T-helper 17 cell (primary cell): ENCODE measurements at regions not wholly inside any gene's neighbourhood (a gene's known extent, or its start where the extent isn't known, plus 50 kb on each side); places are given as distances from the start of the nearest gene placed in this dataset.
"Not testable (repeated sequence)": the region's sequence is repeated elsewhere in the genome, so short reads cannot be mapped to it uniquely, and the experiment has no call there.

Experiments
- ATAC-seq: fragments of 150-1000 bp; cut with Tn5 transposase; 2 replicates; pipeline ENCODE4 v1.10.0; 2021; ENCODE audit warnings: mild to moderate bottlenecking, moderate library complexity
- DNase-seq, 3 donors: peaks; one replicate each; pipeline versions ENCODE4 v3.0.0 to v3.0.0-alpha.2; 2020 to 2021
- H3K9me3 ChIP-seq: one replicate; pipeline ENCODE4 v1.7.0; 2013; ENCODE audit warnings: low read length, mild to moderate bottlenecking; ENCODE audit not compliant: control insufficient read depth, poor library complexity, severe bottlenecking
- H3K27ac Mint-ChIP-seq: one replicate; pipeline ENCODE4 v1.8.0; 2022; ENCODE audit warnings: mild to moderate bottlenecking, moderate library complexity, mixed read lengths
- H3K27me3 Mint-ChIP-seq: one replicate; pipeline ENCODE4 v1.8.0; 2022; ENCODE audit warnings: mixed read lengths
- H3K36me3 Mint-ChIP-seq: one replicate; pipeline ENCODE4 v1.8.0; 2022; ENCODE audit warnings: low read depth, mixed read lengths
- H3K4me1 Mint-ChIP-seq: one replicate; pipeline ENCODE4 v1.8.0; 2022; ENCODE audit warnings: mild to moderate bottlenecking, mixed read lengths
- H3K4me3 Mint-ChIP-seq: one replicate; pipeline ENCODE4 v1.8.0; 2022; ENCODE audit warnings: mild to moderate bottlenecking, moderate library complexity, mixed read lengths

GRCh38 chrX:1140236-1140681 lies 72.2 kb downstream of the CRLF2 start:
- DNase-seq: no peak
- H3K4me1 Mint-ChIP-seq: no peaks in the 10 kb centered on the region

DNA sequence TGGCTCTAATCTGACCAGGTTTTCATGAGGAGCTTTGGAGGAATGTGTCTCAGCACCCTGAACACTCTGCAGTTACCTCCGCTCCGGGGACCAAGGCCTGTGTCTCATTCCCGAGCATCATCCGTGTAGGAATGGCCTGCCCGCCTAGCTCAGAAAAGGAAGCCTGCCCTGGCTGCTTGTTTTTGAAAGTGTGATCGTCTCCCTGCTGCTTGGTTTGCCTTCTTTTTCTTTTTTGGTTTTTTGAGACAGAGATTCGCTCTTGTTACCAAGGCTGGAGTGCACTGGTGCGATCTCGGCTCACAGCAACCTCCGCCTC lies 73.3 kb downstream of the CRLF2 start:
- H3K9me3 ChIP-seq: no peaks in the 10 kb centered on the region
- no peaks in the 10 kb centered on the region for H3K36me3 Mint-ChIP-seq
- H3K4me1 Mint-ChIP-seq: no peaks in the 10 kb centered on the region
- H3K4me3 Mint-ChIP-seq: no peak overlapping the region
- H3K27ac Mint-ChIP-seq: no peak overlapping the region
- no peak for DNase-seq
- ATAC-seq: no peak
- peaks cover 5% of the 10 kb centered on the region for H3K27me3 Mint-ChIP-seq

More at GRCh38 chrX:1140236-1140681, 72.2 kb downstream of the CRLF2 start:
- peaks cover 5% of the 10 kb centered on the region for H3K27me3 Mint-ChIP-seq
- ATAC-seq: no peak
- H3K36me3 Mint-ChIP-seq: no peaks in the 10 kb centered on the region
- H3K27ac Mint-ChIP-seq: no peak overlapping the region
- no peak overlapping the region for H3K4me3 Mint-ChIP-seq
- no peaks in the 10 kb centered on the region for H3K9me3 ChIP-seq

DNA sequence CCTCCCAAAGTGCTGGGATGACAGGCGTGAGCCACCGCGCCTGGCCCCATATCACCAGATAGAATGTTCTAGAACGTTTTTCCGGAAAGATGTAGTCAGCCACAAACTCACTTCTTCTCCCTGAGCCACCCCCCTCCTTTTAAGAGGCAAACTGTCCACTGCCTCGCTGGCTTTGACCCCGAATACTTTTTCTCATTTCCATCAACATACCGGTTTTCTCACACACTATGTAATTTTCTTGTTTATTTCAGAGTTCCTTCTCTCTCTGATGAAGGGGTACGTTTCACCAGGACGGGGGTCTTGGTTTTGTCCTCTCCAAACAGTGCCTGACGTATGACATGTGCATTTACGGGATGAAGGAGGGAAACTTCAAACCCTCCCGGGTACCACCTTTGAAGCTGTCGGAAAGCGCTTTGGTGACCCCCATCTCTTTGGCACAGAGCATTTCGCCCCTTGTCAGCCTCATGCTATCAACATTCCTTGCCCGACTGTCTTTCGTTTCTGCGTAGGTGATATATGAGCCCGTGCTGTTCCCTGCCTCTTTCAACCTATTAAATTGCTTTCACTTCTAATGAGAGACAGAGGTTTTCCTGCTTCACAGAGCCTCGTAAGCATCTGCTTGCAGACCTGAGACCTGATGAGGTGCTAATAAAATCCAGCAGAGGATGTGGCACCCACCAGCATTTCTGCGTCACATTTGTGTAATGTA lies 73.8 kb downstream of the CRLF2 start:
- H3K27ac Mint-ChIP-seq: no peak overlapping the region
- ATAC-seq (no peak), DNase-seq (no peak)
- no peaks in the 10 kb centered on the region for H3K36me3 Mint-ChIP-seq
- no peaks in the 10 kb centered on the region for H3K4me1 Mint-ChIP-seq
- peaks cover 5% of the 10 kb centered on the region for H3K27me3 Mint-ChIP-seq
- no peak overlapping the region for H3K4me3 Mint-ChIP-seq
- H3K9me3 ChIP-seq: no peaks in the 10 kb centered on the region

- ATAC-seq (no peak), DNase-seq (no peak)
- H3K27me3 Mint-ChIP-seq: peaks cover 5% of the 10 kb centered on the region
- no peaks in the 10 kb centered on the region for H3K4me1 Mint-ChIP-seq
- no peaks in the 10 kb centered on the region for H3K36me3 Mint-ChIP-seq
- no peak overlapping the region for H3K4me3 Mint-ChIP-seq
- no peaks in the 10 kb centered on the region for H3K9me3 ChIP-seq
- no peak overlapping the region for H3K27ac Mint-ChIP-seq
These were observed 74.9 kb downstream of the CRLF2 start for GRCh38 chrX:1137531-1137930.

- not testable (repeated sequence) for H3K4me3 Mint-ChIP-seq
These were observed 75.9 kb downstream of the CRLF2 start for GRCh38 chrX:1136582-1136981.

DNA sequence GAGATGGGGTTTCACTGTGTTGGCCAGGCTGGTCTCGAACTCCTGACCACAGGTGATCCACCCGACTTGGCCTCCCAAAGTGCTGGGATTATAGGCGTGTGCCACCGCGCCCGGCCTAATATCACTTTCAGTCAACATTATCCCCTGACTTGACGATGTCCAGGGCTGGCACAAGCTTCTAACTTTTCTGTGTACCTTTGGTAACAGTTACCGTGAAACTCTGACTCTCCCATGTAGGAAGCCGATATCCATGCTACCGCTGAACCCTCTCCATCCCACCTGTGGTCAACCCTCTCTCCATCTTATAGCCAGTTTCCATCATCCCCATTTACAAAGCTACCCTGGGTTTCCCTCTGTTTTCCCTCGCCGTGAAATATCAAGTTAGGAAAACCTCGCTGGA lies 77.5 kb downstream of the CRLF2 start:
- H3K9me3 ChIP-seq: no peaks in the 10 kb centered on the region
- no peak for DNase-seq
- Mint-ChIP-seq H3K4me3 (no peak overlapping the region), H3K36me3 (no peaks in the 10 kb centered on the region), H3K4me1 (no peaks in the 10 kb centered on the region), H3K27me3 (peaks cover 5% of the 10 kb centered on the region), H3K27ac (no peak overlapping the region)
- no peak for ATAC-seq

More at GRCh38 chrX:1136582-1136981, 75.9 kb downstream of the CRLF2 start:
- DNase-seq, H3K36me3 Mint-ChIP-seq, H3K9me3 ChIP-seq, H3K27me3 Mint-ChIP-seq, H3K4me1 Mint-ChIP-seq, ATAC-seq, H3K27ac Mint-ChIP-seq: not testable (repeated sequence)

- ATAC-seq: no peak
- H3K4me3 Mint-ChIP-seq: no peak overlapping the region
- no peaks in the 10 kb centered on the region for H3K36me3 Mint-ChIP-seq
These were observed 78.3 kb downstream of the CRLF2 start for GRCh38 chrX:1134156-1134555.

DNA sequence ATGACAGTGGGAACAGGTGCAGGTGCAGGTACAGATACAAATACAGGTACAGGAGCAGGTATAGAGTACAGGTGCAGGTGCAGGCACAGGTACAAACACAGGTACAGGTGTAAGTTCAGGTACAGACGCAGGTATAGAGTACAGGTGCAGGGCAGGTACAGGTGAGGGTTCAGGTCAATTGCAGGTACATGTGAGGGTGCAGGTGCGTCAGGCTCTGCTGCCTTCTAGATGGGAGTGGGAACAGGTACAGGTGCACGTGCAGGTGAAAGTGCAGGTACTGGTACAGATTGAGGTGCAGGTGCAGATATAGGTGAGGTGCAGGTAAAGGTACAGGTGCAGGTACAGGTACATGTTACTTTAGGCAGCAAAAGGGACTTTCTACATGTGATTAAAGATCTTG lies 85.7 kb downstream of the CRLF2 start:
- H3K9me3 ChIP-seq: peaks cover 3% of the 10 kb centered on the region
- Mint-ChIP-seq H3K27me3 (no peaks in the 10 kb centered on the region), H3K36me3 (no peaks in the 10 kb centered on the region), H3K4me1 (no peaks in the 10 kb centered on the region), H3K4me3 (no peak overlapping the region), H3K27ac (no peak overlapping the region)
- DNase-seq (no peak), ATAC-seq (no peak)

More at GRCh38 chrX:1134156-1134555, 78.3 kb downstream of the CRLF2 start:
- Mint-ChIP-seq H3K27me3 (peaks cover 3% of the 10 kb centered on the region), H3K4me1 (no peaks in the 10 kb centered on the region), H3K27ac (no peak overlapping the region)
- peaks cover 3% of the 10 kb centered on the region for H3K9me3 ChIP-seq
- no peak for DNase-seq

DNA sequence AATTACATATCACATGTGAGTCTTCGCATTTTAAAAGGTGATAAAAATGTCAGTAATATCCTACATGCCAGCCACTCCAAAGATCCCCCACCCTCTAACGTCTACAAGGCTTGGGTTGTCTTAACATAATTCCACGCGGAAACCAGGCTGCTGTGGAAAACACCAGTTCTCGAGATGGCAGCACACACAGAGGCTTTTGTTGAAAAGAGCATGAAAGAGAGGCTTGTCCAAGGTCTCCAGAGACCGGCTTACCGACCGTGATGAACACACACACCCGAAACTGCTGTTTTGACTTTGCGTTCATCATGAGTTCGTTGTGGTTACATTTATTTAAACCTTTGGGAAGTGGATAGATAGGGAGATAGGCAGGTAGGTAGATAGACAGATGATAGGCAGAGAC lies 87.9 kb downstream of the CRLF2 start:
- H3K27ac Mint-ChIP-seq: no peak overlapping the region
- H3K4me3 Mint-ChIP-seq: no peak overlapping the region

GRCh38 chrX:1122851-1123250 lies 89.6 kb downstream of the CRLF2 start:
- ATAC-seq, H3K27ac Mint-ChIP-seq, H3K27me3 Mint-ChIP-seq, H3K9me3 ChIP-seq, H3K36me3 Mint-ChIP-seq, H3K4me1 Mint-ChIP-seq, H3K4me3 Mint-ChIP-seq, DNase-seq: not testable (repeated sequence)

More for the DNA sequence above, 87.9 kb downstream of the CRLF2 start:
- peaks cover 1% of the 10 kb centered on the region for H3K9me3 ChIP-seq
- DNase-seq (no peak), ATAC-seq (no peak)
- no peaks in the 10 kb centered on the region for H3K27me3 Mint-ChIP-seq
- H3K36me3 Mint-ChIP-seq: no peaks in the 10 kb centered on the region
- peaks cover under 1% of the 10 kb centered on the region for H3K4me1 Mint-ChIP-seq

DNA sequence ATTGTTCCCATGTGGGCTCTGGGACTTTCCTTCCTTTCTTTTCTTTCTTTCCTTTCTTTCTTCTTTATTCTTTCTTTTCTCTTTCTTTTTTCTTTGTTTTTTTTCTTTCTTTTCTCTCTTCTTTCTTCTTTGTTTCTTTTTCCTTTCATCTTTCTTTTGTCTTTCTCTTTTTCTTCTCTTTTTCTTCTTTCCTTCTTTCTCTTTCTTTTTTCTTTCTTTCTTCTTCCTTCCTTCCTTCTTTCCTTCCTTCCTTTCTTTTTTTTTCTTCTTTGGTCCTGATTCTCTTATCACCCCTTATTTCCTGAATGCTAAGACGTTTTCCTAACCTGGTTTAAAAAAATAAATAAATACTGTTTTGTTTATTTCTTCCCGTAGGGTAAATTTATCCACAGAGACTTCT lies 93.2 kb downstream of the CRLF2 start:
- Mint-ChIP-seq H3K4me3 (no peak overlapping the region), H3K27ac (no peak overlapping the region), H3K36me3 (peaks cover 4% of the 10 kb centered on the region), H3K4me1 (peaks cover 4% of the 10 kb centered on the region), H3K27me3 (peaks cover 29% of the 10 kb centered on the region)
- no peaks in the 10 kb centered on the region for H3K9me3 ChIP-seq
- no peak for DNase-seq
- ATAC-seq: no peak

DNA sequence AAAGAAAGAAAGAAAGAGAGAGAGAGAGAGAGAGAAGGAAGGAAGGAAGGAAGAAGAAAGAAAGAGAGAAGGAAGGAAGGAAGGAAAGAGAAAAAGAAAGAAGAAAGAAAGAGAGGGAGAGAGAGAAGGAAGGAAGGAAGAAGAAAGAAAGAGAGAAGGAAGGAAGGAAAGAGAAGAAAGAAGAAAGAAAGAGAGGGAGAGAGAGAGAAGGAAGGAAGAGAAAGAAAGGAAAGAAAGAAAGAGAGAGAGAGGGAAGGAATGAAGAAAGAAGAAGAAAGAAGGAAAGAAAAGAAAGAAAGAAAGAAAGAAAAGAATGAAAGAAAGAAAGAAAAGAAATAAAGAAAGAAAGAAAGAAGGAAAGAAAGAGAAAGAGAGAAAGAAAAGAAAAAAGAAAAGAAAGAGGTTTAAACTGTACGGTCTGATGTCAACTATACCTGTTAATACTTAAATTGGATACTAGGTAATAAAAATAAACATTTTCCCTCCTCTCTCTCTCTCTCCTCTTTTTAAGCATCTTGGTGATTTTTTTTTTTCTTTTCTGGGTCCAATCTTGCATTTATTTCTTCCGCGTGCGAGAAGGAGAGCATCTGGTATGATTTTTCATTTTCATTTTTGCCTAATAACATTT lies 93.8 kb downstream of the CRLF2 start:
- ATAC-seq: no peak
- no peak for DNase-seq
- Mint-ChIP-seq H3K27ac (no peak overlapping the region), H3K27me3 (peaks cover 29% of the 10 kb centered on the region), H3K36me3 (peaks cover 4% of the 10 kb centered on the region), H3K4me3 (no peak overlapping the region), H3K4me1 (peaks cover 4% of the 10 kb centered on the region)
- no peaks in the 10 kb centered on the region for H3K9me3 ChIP-seq

DNA sequence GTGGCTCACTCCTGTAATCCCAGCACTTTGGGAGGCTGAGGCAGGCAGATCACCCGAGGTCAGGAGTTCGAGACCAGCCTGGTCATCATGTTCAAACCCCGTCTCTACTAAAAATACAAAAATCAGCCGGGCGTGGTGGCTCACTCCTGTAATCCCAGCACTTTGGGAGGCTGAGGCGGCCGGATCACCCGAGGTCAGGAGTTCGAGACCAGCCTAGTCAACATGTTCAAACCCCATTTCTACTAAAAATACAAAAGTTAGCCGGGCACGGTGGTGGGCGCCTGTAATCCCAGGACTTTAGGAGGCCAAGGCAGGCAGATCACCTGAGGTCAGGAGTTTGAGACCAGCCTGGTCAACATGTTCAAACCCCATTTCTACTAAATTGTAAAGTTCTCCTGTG lies 97.0 kb downstream of the CRLF2 start:
- H3K27me3 Mint-ChIP-seq: peaks cover 29% of the 10 kb centered on the region
- not testable (repeated sequence) for H3K27ac Mint-ChIP-seq, H3K36me3 Mint-ChIP-seq, ATAC-seq, H3K4me1 Mint-ChIP-seq, H3K9me3 ChIP-seq, DNase-seq, H3K4me3 Mint-ChIP-seq

DNA sequence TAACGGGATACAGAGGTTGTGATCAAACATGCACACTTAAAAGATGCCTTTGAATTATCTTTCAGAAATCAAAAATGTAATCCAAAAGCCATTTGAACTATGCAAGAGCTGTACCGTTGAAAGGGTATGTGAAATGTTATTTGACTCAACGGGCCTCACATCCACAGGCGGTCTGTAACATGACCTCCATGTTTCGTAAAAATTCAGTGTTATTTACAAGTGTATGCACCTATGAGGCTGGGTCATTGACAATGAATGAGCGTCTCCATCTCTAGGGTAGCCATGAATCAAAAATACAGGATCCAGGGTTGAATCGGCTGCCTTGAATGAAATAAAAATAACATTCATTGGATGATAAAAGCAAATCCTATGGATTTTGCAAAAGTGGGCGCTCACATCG lies 100.1 kb downstream of the CRLF2 start:
- no peaks in the 10 kb centered on the region for H3K9me3 ChIP-seq
- no peak overlapping the region for H3K27ac Mint-ChIP-seq
- H3K27me3 Mint-ChIP-seq: peaks cover 22% of the 10 kb centered on the region
- H3K4me1 Mint-ChIP-seq: no peaks in the 10 kb centered on the region
- H3K36me3 Mint-ChIP-seq: peaks cover 4% of the 10 kb centered on the region
- no peak overlapping the region for H3K4me3 Mint-ChIP-seq
- DNase-seq (no peak), ATAC-seq (no peak)
